ENCODE measurements at regions not wholly inside any gene's neighbourhood (a gene's known extent, or its start where the extent isn't known, plus 50 kb on each side); places are given as distances from the start of the nearest gene placed in this dataset.

GRCh38 chr6:168718821-168719475 is 278.0 kb downstream of the SMOC2 start:
- no peaks in the 10 kb centered on the region for H3K27me3 ChIP-seq (ENCODE audit: control insufficient read depth, insufficient read depth)
- H3K9me3 ChIP-seq (ENCODE audit: control insufficient read depth, low read length), result no peaks in the 10 kb centered on the region
- DNase-seq, result no peak
- H3K4me1 ChIP-seq (ENCODE audit: control insufficient read depth, insufficient read depth, low read length), result no peaks in the 10 kb centered on the region
- 94% methylated on average over 14 of the region's 14 CpGs for WGBS
- no peak for ATAC-seq
- H3K4me3 ChIP-seq (ENCODE audit: low read length), result no peak overlapping the region
- intact Hi-C loops (cut with DNase I), result no loop called here
- no peak overlapping the region for H3K27ac ChIP-seq (ENCODE audit: low read length)
